ENCODE measurements at regions not wholly inside any gene's neighbourhood (a gene's known extent, or its start where the extent isn't known, plus 50 kb on each side); places are given as distances from the start of the nearest gene placed in this dataset.

GRCh38 chr13:84684804-84685203 lies 802.5 kb upstream of the SLITRK1 start:
- no peak for TF ChIP-seq EP300 (IDR thresholded peaks at IDR 0.05)
- no peak for TF ChIP-seq CTCF (IDR thresholded peaks at IDR 0.05)
